ENCODE measurements at regions not wholly inside any gene's neighbourhood (a gene's known extent, or its start where the extent isn't known, plus 50 kb on each side); places are given as distances from the start of the nearest gene placed in this dataset.

DNA sequence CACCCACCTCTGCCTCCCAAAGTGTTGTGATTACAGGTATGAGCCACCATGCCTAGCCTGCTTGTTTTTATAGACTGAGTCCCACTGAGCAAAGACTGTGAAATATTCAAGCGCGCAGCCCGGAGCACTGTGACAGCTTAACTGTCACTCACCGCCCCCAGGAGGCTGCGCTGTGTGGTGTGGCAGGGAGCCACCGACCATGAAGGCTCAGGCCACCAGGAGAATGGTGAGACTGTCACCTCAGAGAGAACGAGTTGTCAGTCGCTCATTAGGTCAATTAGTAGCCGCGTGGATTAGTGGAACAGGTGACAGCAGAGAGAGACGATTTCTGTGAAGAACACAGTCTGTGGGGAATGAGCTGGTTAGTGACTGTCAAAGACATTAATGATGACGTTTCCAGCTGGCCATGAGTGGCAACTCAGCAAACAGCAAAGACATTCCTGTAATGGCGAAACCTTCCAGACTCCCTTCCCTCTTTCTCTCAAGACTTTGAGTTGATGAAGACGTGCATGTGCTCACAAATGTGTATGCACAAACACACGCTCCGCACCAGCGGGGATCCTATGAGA lies 64.5 kb downstream of the CYCS start:
- no peak for TF ChIP-seq EZH2 (IDR thresholded peaks at IDR 0.05; ENCODE audit: insufficient read depth, low read length)
- TF ChIP-seq, protein P1, sequence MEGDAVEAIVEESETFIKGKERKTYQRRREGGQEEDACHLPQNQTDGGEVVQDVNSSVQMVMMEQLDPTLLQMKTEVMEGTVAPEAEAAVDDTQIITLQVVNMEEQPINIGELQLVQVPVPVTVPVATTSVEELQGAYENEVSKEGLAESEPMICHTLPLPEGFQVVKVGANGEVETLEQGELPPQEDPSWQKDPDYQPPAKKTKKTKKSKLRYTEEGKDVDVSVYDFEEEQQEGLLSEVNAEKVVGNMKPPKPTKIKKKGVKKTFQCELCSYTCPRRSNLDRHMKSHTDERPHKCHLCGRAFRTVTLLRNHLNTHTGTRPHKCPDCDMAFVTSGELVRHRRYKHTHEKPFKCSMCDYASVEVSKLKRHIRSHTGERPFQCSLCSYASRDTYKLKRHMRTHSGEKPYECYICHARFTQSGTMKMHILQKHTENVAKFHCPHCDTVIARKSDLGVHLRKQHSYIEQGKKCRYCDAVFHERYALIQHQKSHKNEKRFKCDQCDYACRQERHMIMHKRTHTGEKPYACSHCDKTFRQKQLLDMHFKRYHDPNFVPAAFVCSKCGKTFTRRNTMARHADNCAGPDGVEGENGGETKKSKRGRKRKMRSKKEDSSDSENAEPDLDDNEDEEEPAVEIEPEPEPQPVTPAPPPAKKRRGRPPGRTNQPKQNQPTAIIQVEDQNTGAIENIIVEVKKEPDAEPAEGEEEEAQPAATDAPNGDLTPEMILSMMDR (IDR thresholded peaks at IDR 0.05; ENCODE audit: insufficient read depth, low read depth, low read length), result no peak
